H1 (cell line): ENCODE measurements at regions not wholly inside any gene's neighbourhood (a gene's known extent, or its start where the extent isn't known, plus 50 kb on each side); places are given as distances from the start of the nearest gene placed in this dataset.

Source experiments
- CBX8 ChIP-seq: fragments of 300-800, 300-1000 bp; sonication (generic); IDR thresholded peaks from 2 replicates; pipeline ENCODE4 v1.7.1; 2016; ENCODE audit warnings: low read depth, low read length, borderline replicate concordance
- PHF8 ChIP-seq: fragments of 200-600 bp; sonication (generic); conservative IDR thresholded peaks from 2 replicates; pipeline ENCODE4 v1.7.1; 2012; ENCODE audit warnings: low read depth, mild to moderate bottlenecking, inconsistent platforms, low read length, moderate library complexity
- POLR2A ChIP-seq, 2 experiments: IDR thresholded peaks; 1 replicate in 1 of 2; 2 replicates in 1 of 2; pipeline ENCODE4 v1.6.1; 2011; ENCODE audit warnings: low read depth in 2 of 2, low read length in 2 of 2, mild to moderate bottlenecking in 2 of 2; ENCODE audit errors: control extremely low read depth in 1 of 2
- POLR2AphosphoS5 ChIP-seq: IDR thresholded peaks from 2 replicates; pipeline ENCODE4 v1.6.1; 2011; ENCODE audit warnings: low read depth, low read length
- RAD21 ChIP-seq, 2 experiments: IDR thresholded peaks in 1 of 2; conservative IDR thresholded peaks in 1 of 2; 2 replicates each; pipeline ENCODE4 v1.6.1; 2011; ENCODE audit warnings: low read depth in 2 of 2, low read length in 2 of 2, improper control_type of control experiment in 1 of 2, inconsistent platforms in 1 of 2, mild to moderate bottlenecking in 1 of 2, moderate library complexity in 1 of 2
- SIN3A ChIP-seq, 2 experiments: IDR thresholded peaks in 1 of 2; conservative IDR thresholded peaks in 1 of 2; 2 replicates each; pipeline ENCODE4 v1.6.1; 2011 to 2012; ENCODE audit warnings: low read length in 2 of 2, improper control_type of control experiment in 1 of 2, low read depth in 1 of 2, mild to moderate bottlenecking in 1 of 2
- SP2 ChIP-seq: IDR thresholded peaks from 2 replicates; pipeline ENCODE4 v1.6.1; 2012; ENCODE audit warnings: mild to moderate bottlenecking, low read length, inconsistent platforms
- TF ChIP-seq, protein P1 (sequence below), 3 experiments: IDR thresholded peaks; 1 replicate in 2 of 3; 2 replicates in 1 of 3; pipeline versions ENCODE4 v1.5.1 to v1.6.1; 2011; ENCODE audit warnings: low read length in 3 of 3, mild to moderate bottlenecking in 3 of 3, inconsistent platforms in 2 of 3, low read depth in 1 of 3, moderate library complexity in 1 of 3; ENCODE audit not compliant: insufficient read depth in 1 of 3; ENCODE audit errors: control extremely low read depth in 1 of 3

DNA sequence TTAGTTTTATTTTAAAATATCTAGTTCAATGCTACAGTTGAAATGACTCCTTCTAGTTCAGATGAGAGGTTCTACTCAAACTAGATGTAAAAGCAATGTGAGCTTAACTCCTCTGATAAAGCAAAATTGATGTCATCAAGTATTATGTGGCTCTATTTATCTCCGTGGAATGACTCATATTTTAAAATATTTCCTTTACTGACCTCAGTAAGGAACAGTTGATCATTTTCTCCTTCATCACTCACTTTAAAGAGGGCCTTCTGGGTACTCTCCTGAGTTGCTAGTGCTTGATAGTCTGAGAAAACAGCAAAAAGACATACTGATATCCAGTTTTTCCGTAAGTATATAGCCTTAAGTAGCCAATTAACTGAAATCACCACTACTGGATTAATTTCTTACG is 1099.3 kb downstream of the ROBO2 start:
- TF ChIP-seq PHF8 (no peak), SIN3A (conservative IDR thresholded peaks at IDR 0.05 in 1 of 2, IDR thresholded peaks at IDR 0.05 in 1 of 2; ENCODE audit: low read depth in 1 of 2, low read length in 2 of 2) (no peak), POLR2AphosphoS5 (no peak), SP2 (no peak), POLR2A (IDR thresholded peaks at IDR 0.05; ENCODE audit: control extremely low read depth in 1 of 2, low read depth in 2 of 2, low read length in 2 of 2) (no peak), RAD21 (IDR thresholded peaks at IDR 0.05 in 1 of 2, conservative IDR thresholded peaks at IDR 0.05 in 1 of 2; ENCODE audit: low read depth in 2 of 2, low read length in 2 of 2) (no peak), CBX8 (no peak)
- TF ChIP-seq, protein P1, sequence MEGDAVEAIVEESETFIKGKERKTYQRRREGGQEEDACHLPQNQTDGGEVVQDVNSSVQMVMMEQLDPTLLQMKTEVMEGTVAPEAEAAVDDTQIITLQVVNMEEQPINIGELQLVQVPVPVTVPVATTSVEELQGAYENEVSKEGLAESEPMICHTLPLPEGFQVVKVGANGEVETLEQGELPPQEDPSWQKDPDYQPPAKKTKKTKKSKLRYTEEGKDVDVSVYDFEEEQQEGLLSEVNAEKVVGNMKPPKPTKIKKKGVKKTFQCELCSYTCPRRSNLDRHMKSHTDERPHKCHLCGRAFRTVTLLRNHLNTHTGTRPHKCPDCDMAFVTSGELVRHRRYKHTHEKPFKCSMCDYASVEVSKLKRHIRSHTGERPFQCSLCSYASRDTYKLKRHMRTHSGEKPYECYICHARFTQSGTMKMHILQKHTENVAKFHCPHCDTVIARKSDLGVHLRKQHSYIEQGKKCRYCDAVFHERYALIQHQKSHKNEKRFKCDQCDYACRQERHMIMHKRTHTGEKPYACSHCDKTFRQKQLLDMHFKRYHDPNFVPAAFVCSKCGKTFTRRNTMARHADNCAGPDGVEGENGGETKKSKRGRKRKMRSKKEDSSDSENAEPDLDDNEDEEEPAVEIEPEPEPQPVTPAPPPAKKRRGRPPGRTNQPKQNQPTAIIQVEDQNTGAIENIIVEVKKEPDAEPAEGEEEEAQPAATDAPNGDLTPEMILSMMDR (IDR thresholded peaks at IDR 0.05; ENCODE audit: control extremely low read depth in 1 of 3, insufficient read depth in 1 of 3, low read depth in 1 of 3, low read length in 3 of 3), result no peak
